MM.1S (cell line): ENCODE measurements at regions not wholly inside any gene's neighbourhood (a gene's known extent, or its start where the extent isn't known, plus 50 kb on each side); places are given as distances from the start of the nearest gene placed in this dataset.

Experiments
- EZH2 ChIP-seq: fragments of 300-600 bp; sonication (generic); optimal IDR thresholded peaks from 2 replicates; pipeline ENCODE3; 2017; ENCODE audit warnings: low read depth, mild to moderate bottlenecking, antibody characterized with exemption, low read length, mixed read lengths
- EZH2phosphoT487 ChIP-seq: fragments of 300-600 bp; sonication (generic); IDR thresholded peaks from 2 replicates; pipeline ENCODE4 v1.6.1; 2018; ENCODE audit warnings: antibody characterized with exemption, low read length
- TF ChIP-seq, protein P1 (sequence below): fragments of 300-600 bp; sonication (generic); IDR thresholded peaks from 2 replicates; pipeline ENCODE4 v1.5.1; 2016; ENCODE audit warnings: antibody characterized with exemption, low read length, mixed read lengths

DNA sequence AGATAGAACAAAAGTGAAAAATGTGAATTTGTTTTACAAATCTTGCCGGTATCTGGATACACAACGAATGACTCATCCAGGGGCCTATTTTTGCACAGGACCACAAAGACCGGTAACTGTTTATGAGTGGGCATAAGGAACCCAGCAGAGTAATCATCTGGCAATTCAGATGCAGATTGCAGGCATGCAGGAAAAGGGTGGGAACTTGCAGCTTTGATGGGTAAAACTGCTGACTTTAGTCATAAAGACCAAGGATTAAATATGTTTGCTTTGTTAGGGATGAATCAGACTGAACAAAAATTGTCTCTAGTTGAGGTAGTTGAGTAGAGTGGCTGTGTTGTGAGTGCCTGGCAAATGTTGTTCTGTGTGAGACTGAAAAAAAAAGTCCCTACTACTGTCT, 309.6 kb upstream of the CCNH start:
- TF ChIP-seq, protein P1, sequence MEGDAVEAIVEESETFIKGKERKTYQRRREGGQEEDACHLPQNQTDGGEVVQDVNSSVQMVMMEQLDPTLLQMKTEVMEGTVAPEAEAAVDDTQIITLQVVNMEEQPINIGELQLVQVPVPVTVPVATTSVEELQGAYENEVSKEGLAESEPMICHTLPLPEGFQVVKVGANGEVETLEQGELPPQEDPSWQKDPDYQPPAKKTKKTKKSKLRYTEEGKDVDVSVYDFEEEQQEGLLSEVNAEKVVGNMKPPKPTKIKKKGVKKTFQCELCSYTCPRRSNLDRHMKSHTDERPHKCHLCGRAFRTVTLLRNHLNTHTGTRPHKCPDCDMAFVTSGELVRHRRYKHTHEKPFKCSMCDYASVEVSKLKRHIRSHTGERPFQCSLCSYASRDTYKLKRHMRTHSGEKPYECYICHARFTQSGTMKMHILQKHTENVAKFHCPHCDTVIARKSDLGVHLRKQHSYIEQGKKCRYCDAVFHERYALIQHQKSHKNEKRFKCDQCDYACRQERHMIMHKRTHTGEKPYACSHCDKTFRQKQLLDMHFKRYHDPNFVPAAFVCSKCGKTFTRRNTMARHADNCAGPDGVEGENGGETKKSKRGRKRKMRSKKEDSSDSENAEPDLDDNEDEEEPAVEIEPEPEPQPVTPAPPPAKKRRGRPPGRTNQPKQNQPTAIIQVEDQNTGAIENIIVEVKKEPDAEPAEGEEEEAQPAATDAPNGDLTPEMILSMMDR = no peak
- TF ChIP-seq EZH2 = no peak
- TF ChIP-seq EZH2phosphoT487 = no peak
